Stimulated activated CD8-positive, alpha-beta memory T cell treated with anti-CD3 and anti-CD28 coated beads, Interleukin-12 subunit alpha, Interleukin-12 subunit beta, amount 100 ng/mL, for 1 hour (primary cell): ENCODE measurements at regions not wholly inside any gene's neighbourhood (a gene's known extent, or its start where the extent isn't known, plus 50 kb on each side); places are given as distances from the start of the nearest gene placed in this dataset.
A peak's percentile ranks its signal among the peaks of the same experiment; 100 is the strongest.

Experiments
- DNase-seq: peaks from one replicate; pipeline ENCODE4 v3.0.0-alpha.2; 2020; ENCODE audit warnings: low read depth

GRCh38 chr2:9738535-9739496, 104.5 kb upstream of the TAF1B start:
- no peak for DNase-seq

- DNase-seq, result peak; percentile 46
Measured at GRCh38 chr2:9739531-9739964, 103.7 kb upstream of the TAF1B start.

- no peak for DNase-seq
Measured at GRCh38 chr2:9740382-9741073, 102.7 kb upstream of the TAF1B start.

- DNase-seq, result no peak
Measured at GRCh38 chr2:9741110-9741509, 102.2 kb upstream of the TAF1B start.

GRCh38 chr2:9742601-9743000, 100.7 kb upstream of the TAF1B start:
- no peak for DNase-seq

- DNase-seq, result no peak
Measured at GRCh38 chr2:9744256-9745004, 98.8 kb upstream of the TAF1B start.

- no peak for DNase-seq
Measured at GRCh38 chr2:9745153-9745899, 97.9 kb upstream of the TAF1B start.

GRCh38 chr2:9747396-9747795, 95.9 kb upstream of the TAF1B start:
- DNase-seq, result no peak

- DNase-seq, result no peak
Measured at GRCh38 chr2:9748577-9748976, 94.7 kb upstream of the TAF1B start.

- DNase-seq, result no peak
Measured at GRCh38 chr2:9749546-9750223, 93.6 kb upstream of the TAF1B start.

GRCh38 chr2:9750224-9751215, 92.8 kb upstream of the TAF1B start:
- no peak for DNase-seq

- no peak for DNase-seq
Measured at GRCh38 chr2:9751831-9752230, 91.4 kb upstream of the TAF1B start.

- DNase-seq, result peak; percentile 68
Measured at GRCh38 chr2:9752441-9753275, 90.6 kb upstream of the TAF1B start.

GRCh38 chr2:9753276-9753600, 90.0 kb upstream of the TAF1B start:
- no peak for DNase-seq

- peak; percentile 29 for DNase-seq
Measured at GRCh38 chr2:9753665-9754531, 89.4 kb upstream of the TAF1B start.

GRCh38 chr2:9754532-9754887, 88.8 kb upstream of the TAF1B start:
- no peak for DNase-seq

GRCh38 chr2:9755008-9755407, 88.3 kb upstream of the TAF1B start:
- DNase-seq, result no peak

GRCh38 chr2:9755638-9756037, 87.6 kb upstream of the TAF1B start:
- no peak for DNase-seq
